IPS DF 4.7 (cell line): ENCODE measurements at regions not wholly inside any gene's neighbourhood (a gene's known extent, or its start where the extent isn't known, plus 50 kb on each side); places are given as distances from the start of the nearest gene placed in this dataset.

ENCODE experiments used
- DNase-seq: peaks from one replicate; pipeline ENCODE4 v3.0.0-alpha.2; 2013; ENCODE audit warnings: low spot score; ENCODE audit errors: extremely low read depth

- no peak for DNase-seq
Measured at GRCh38 chr21:32184065-32184464, 94.8 kb downstream of the MIS18A start.

GRCh38 chr21:32183396-32183795 is 95.5 kb downstream of the MIS18A start:
- DNase-seq: no peak

- DNase-seq: no peak
Measured at GRCh38 chr21:32182449-32182848, 96.4 kb downstream of the MIS18A start.

- DNase-seq: no peak
Measured at GRCh38 chr21:32181457-32181856, 97.4 kb downstream of the MIS18A start.

- no peak for DNase-seq
Measured at GRCh38 chr21:32174819-32175218, 104.0 kb downstream of the MIS18A start.

- DNase-seq: no peak
Measured at GRCh38 chr21:32173121-32173724, 105.6 kb downstream of the MIS18A start.

- DNase-seq: no peak
Measured at GRCh38 chr21:32172106-32172505, 106.7 kb downstream of the MIS18A start.

GRCh38 chr21:32167513-32167912 is 111.3 kb downstream of the MIS18A start:
- no peak for DNase-seq

GRCh38 chr21:32163386-32163785 is 115.5 kb downstream of the MIS18A start:
- DNase-seq: no peak

GRCh38 chr21:32162727-32163320 is 116.0 kb downstream of the MIS18A start:
- DNase-seq: no peak

GRCh38 chr21:32155226-32155625 is 123.6 kb downstream of the MIS18A start:
- DNase-seq: no peak

- no peak for DNase-seq
Measured at GRCh38 chr21:32147041-32147440, 131.8 kb downstream of the MIS18A start.

GRCh38 chr21:32144851-32145250 is 134.0 kb downstream of the MIS18A start:
- no peak for DNase-seq

GRCh38 chr21:32143241-32143939 is 135.5 kb downstream of the MIS18A start:
- DNase-seq: no peak

GRCh38 chr21:32141318-32141633 is 137.6 kb downstream of the MIS18A start:
- DNase-seq: no peak

GRCh38 chr21:32140604-32141317 is 138.1 kb downstream of the MIS18A start:
- no peak for DNase-seq

- DNase-seq: no peak
Measured at GRCh38 chr21:32140151-32140550, 138.7 kb downstream of the MIS18A start.

- DNase-seq: no peak
Measured at GRCh38 chr21:32138658-32139057, 140.2 kb downstream of the MIS18A start.

- no peak for DNase-seq
Measured at GRCh38 chr21:32137931-32138330, 140.9 kb downstream of the MIS18A start.

- DNase-seq: no peak
Measured at GRCh38 chr21:32137266-32137665, 141.6 kb downstream of the MIS18A start.

GRCh38 chr21:32136546-32136945 is 142.3 kb downstream of the MIS18A start:
- DNase-seq: no peak
